ENCODE measurements at regions not wholly inside any gene's neighbourhood (a gene's known extent, or its start where the extent isn't known, plus 50 kb on each side); places are given as distances from the start of the nearest gene placed in this dataset.

- TF ChIP-seq CTCF (IDR thresholded peaks at IDR 0.05; ENCODE audit: poor library complexity) (no peak), EZH2phosphoT487 (IDR thresholded peaks at IDR 0.05; ENCODE audit: low read depth, severe bottlenecking, unreplicated experiment) (no peak), EZH2 (IDR thresholded peaks at IDR 0.05; ENCODE audit: borderline replicate concordance) (no peak)
Observed at GRCh38 chr7:21218155-21218554, 209.7 kb upstream of the SP4 start.
